H1 (cell line): ENCODE measurements at regions not wholly inside any gene's neighbourhood (a gene's known extent, or its start where the extent isn't known, plus 50 kb on each side); places are given as distances from the start of the nearest gene placed in this dataset.

Experiments used
- CTCF ChIA-PET: fragments of 300-600 bp; sonication (Branson Sonifier 250); formaldehyde crosslinking; loops from one replicate; lab custom pipeline; 2021; ENCODE audit not compliant: partially characterized antibody; lab: Charles Lee
- POLR2A ChIA-PET: fragments of 300-600 bp; sonication (Branson Sonifier 250); formaldehyde crosslinking; loops from one replicate; lab custom pipeline; 2021; ENCODE audit warnings: inconsistent platforms; ENCODE audit not compliant: partially characterized antibody; lab: Charles Lee
- DNase-seq, 2 experiments: peaks; one replicate each; pipeline versions ENCODE4 v3.0.0 to v3.0.0-alpha.2; 2010 to 2022; ENCODE audit warnings: low spot score in 2 of 2, low read depth in 1 of 2, mixed read lengths in 1 of 2
- FAIRE-seq: peaks from 2 replicates; lab custom pipeline; 2011; peaks lifted over from hg19 to GRCh38; lab: Jason Lieb, UNC
- H2AFZ ChIP-seq: 2 replicates; pipeline ENCODE4 v1.8.1; 2012; ENCODE audit warnings: low read length, inconsistent platforms
- H2AK5ac ChIP-seq: 2 replicates; pipeline ENCODE4 v1.6.1; 2013; ENCODE audit warnings: low read depth, low read length
- H2BK120ac ChIP-seq: replicated peaks from 2 replicates; pipeline ENCODE3; 2013; ENCODE audit warnings: low read depth, low read length, inconsistent platforms
- H2BK12ac ChIP-seq: 2 replicates; pipeline ENCODE4 v1.6.1; 2013; ENCODE audit warnings: low read depth, low read length
- H2BK15ac ChIP-seq: 2 replicates; pipeline ENCODE4 v1.6.1; 2013; ENCODE audit warnings: low read length
- H2BK20ac ChIP-seq: 2 replicates; pipeline ENCODE4 v1.6.1; 2013; ENCODE audit warnings: low read length
- H2BK5ac ChIP-seq: 2 replicates; pipeline ENCODE4 v1.6.1; 2013; ENCODE audit warnings: low read depth, low read length
- H3K14ac ChIP-seq: 2 replicates; pipeline ENCODE4 v1.6.1; 2013; ENCODE audit warnings: inconsistent platforms; ENCODE audit not compliant: insufficient read length
- H3K18ac ChIP-seq: 2 replicates; pipeline ENCODE4 v1.6.1; 2013; ENCODE audit warnings: low read length; ENCODE audit errors: extremely low read depth
- H3K23ac ChIP-seq: 2 replicates; pipeline ENCODE4 v1.6.1; 2013; ENCODE audit warnings: inconsistent platforms; ENCODE audit not compliant: insufficient read length
- H3K23me2 ChIP-seq: 2 replicates; pipeline ENCODE4 v1.6.1; 2013; ENCODE audit warnings: low read depth, low read length
- H3K27ac ChIP-seq: 2 replicates; pipeline ENCODE4 v1.6.1; 2011; ENCODE audit warnings: low read depth, low read length, inconsistent platforms
- H3K27me3 ChIP-seq, 4 experiments: replicated peaks in 1 of 4; 1 replicate in 1 of 4; 2 replicates in 3 of 4; pipeline versions ENCODE4 v1.6.1 to v1.8.1; 2011 to 2013; ENCODE audit warnings: low read length in 3 of 4, mild to moderate bottlenecking in 3 of 4, inconsistent platforms in 2 of 4, mixed read lengths in 2 of 4, moderate library complexity in 1 of 4; ENCODE audit not compliant: control insufficient read depth in 3 of 4, insufficient read depth in 3 of 4; ENCODE audit errors: extremely low read depth in 1 of 4
- H3K36me3 ChIP-seq, 4 experiments: 2 replicates each; pipeline versions ENCODE4 v1.6.1 to v1.8.1; 2011 to 2013; ENCODE audit warnings: mild to moderate bottlenecking in 4 of 4, low read length in 3 of 4, moderate library complexity in 2 of 4, control low read depth in 1 of 4, inconsistent platforms in 1 of 4; ENCODE audit not compliant: insufficient read depth in 4 of 4, control insufficient read depth in 2 of 4
- H3K4ac ChIP-seq: replicated peaks from 2 replicates; pipeline ENCODE3; 2013; ENCODE audit warnings: low read length, low read depth, mixed read lengths, inconsistent platforms; ENCODE audit not compliant: insufficient read length
- H3K4me1 ChIP-seq, 4 experiments: replicated peaks in 1 of 4; 1 replicate in 1 of 4; 2 replicates in 3 of 4; pipeline versions ENCODE4 v1.6.1 to v1.8.1; 2011 to 2013; ENCODE audit warnings: low read length in 3 of 4, inconsistent platforms in 2 of 4, mixed read lengths in 1 of 4; ENCODE audit not compliant: insufficient read depth in 4 of 4, control insufficient read depth in 3 of 4
- H3K4me2 ChIP-seq, 2 experiments: 2 replicates each; pipeline versions ENCODE4 v1.6.1 to v1.8.1; 2011 to 2013; ENCODE audit warnings: low read depth in 2 of 2, low read length in 2 of 2, control low read depth in 1 of 2, inconsistent platforms in 1 of 2, mild to moderate bottlenecking in 1 of 2; ENCODE audit not compliant: insufficient read depth in 1 of 2
- H3K4me3 ChIP-seq, 4 experiments: fragments of 200-600, 300-600 bp in 1 of 4; sonication (generic), shearing (Covaris generic), sonication (Bioruptor Twin) in 1 of 4; 2 replicates each; pipeline versions ENCODE4 v1.5.1 to v1.8.1; 2011 to 2016; ENCODE audit warnings: low read length in 4 of 4, low read depth in 3 of 4, control low read depth in 2 of 4, inconsistent platforms in 2 of 4, mild to moderate bottlenecking in 2 of 4, mixed read lengths in 1 of 4, moderate library complexity in 1 of 4; ENCODE audit not compliant: insufficient read depth in 2 of 4; ENCODE audit errors: extremely low read depth in 1 of 4
- H3K56ac ChIP-seq: replicated peaks from 2 replicates; pipeline ENCODE3; 2013; ENCODE audit warnings: low read depth, mild to moderate bottlenecking, mixed read lengths, low read length, inconsistent platforms; ENCODE audit not compliant: insufficient read length
- H3K79me1 ChIP-seq: 2 replicates; pipeline ENCODE4 v1.6.1; 2013; ENCODE audit warnings: low read depth, low read length, control low read depth
- H3K79me2 ChIP-seq, 2 experiments: 2 replicates each; pipeline versions ENCODE4 v1.6.1 to v1.8.1; 2012 to 2013; ENCODE audit warnings: low read length in 2 of 2, mild to moderate bottlenecking in 2 of 2, inconsistent platforms in 1 of 2; ENCODE audit not compliant: insufficient read depth in 2 of 2, control insufficient read depth in 1 of 2
- H3K9ac ChIP-seq, 4 experiments: replicated peaks in 1 of 4; 1 replicate in 1 of 4; 2 replicates in 3 of 4; pipeline versions ENCODE4 v1.6.1 to v1.8.1; 2011 to 2013; ENCODE audit warnings: low read depth in 3 of 4, low read length in 3 of 4, control low read depth in 2 of 4, mild to moderate bottlenecking in 2 of 4, moderate library complexity in 2 of 4, inconsistent platforms in 1 of 4; ENCODE audit errors: extremely low read depth in 1 of 4
- H3K9me3 ChIP-seq, 2 experiments: 2 replicates each; pipeline versions ENCODE4 v1.6.1 to v1.8.1; 2012 to 2013; ENCODE audit warnings: mild to moderate bottlenecking in 2 of 2, moderate library complexity in 2 of 2, control low read depth in 1 of 2, inconsistent platforms in 1 of 2, low read depth in 1 of 2, low read length in 1 of 2, mixed read lengths in 1 of 2; ENCODE audit not compliant: insufficient read depth in 2 of 2
- H4K20me1 ChIP-seq, 2 experiments: replicated peaks in 1 of 2; 2 replicates each; pipeline versions ENCODE3 to v1.8.1; 2011 to 2013; ENCODE audit warnings: inconsistent platforms in 2 of 2, low read length in 2 of 2, mild to moderate bottlenecking in 1 of 2; ENCODE audit not compliant: insufficient read depth in 2 of 2, control insufficient read depth in 1 of 2
- H4K5ac ChIP-seq: 2 replicates; pipeline ENCODE4 v1.6.1; 2013; ENCODE audit warnings: low read length, low read depth, mixed read lengths, inconsistent platforms; ENCODE audit not compliant: insufficient read length
- H4K8ac ChIP-seq: 2 replicates; pipeline ENCODE4 v1.8.0; 2013; ENCODE audit warnings: mild to moderate bottlenecking, moderate library complexity, low read length, inconsistent platforms; ENCODE audit not compliant: insufficient read depth; ENCODE audit errors: extremely low read depth
- H4K91ac ChIP-seq: replicated peaks from 2 replicates; pipeline ENCODE3; 2013; ENCODE audit warnings: low read length, mixed read lengths, inconsistent platforms; ENCODE audit not compliant: insufficient read length
- EP300 ChIP-seq, 2 experiments: IDR thresholded peaks; 1 replicate in 1 of 2; 2 replicates in 1 of 2; pipeline ENCODE4 v1.6.1; 2011 to 2012; ENCODE audit warnings: low read depth in 2 of 2, low read length in 2 of 2, mild to moderate bottlenecking in 2 of 2, borderline replicate concordance in 1 of 2, inconsistent platforms in 1 of 2, moderate library complexity in 1 of 2
- HDAC2 ChIP-seq, 2 experiments: fragments of 300-600 bp in 1 of 2; sonication (generic) in 1 of 2; IDR thresholded peaks; 2 replicates each; pipeline ENCODE4 v1.6.1; 2011 to 2012; ENCODE audit warnings: low read depth in 2 of 2, low read length in 2 of 2, mild to moderate bottlenecking in 2 of 2, moderate library complexity in 2 of 2, borderline replicate concordance in 1 of 2, inconsistent platforms in 1 of 2
- HDAC6 ChIP-seq: IDR thresholded peaks from one replicate; pipeline ENCODE4 v1.7.1; 2012; ENCODE audit warnings: low read depth, mild to moderate bottlenecking, inconsistent platforms, low read length, moderate library complexity
- KDM1A ChIP-seq: fragments of 200-600, 300-600 bp; sonication (generic); IDR thresholded peaks from 2 replicates; pipeline ENCODE4 v1.7.1; 2016; ENCODE audit warnings: mild to moderate bottlenecking, low read length, borderline replicate concordance
- POLR2A ChIP-seq, 2 experiments: IDR thresholded peaks; 1 replicate in 1 of 2; 2 replicates in 1 of 2; pipeline ENCODE4 v1.6.1; 2011; ENCODE audit warnings: low read depth in 2 of 2, low read length in 2 of 2, mild to moderate bottlenecking in 2 of 2; ENCODE audit errors: control extremely low read depth in 1 of 2
- RFX5 ChIP-seq: IDR thresholded peaks from 2 replicates; pipeline ENCODE4 v1.6.1; 2011; ENCODE audit warnings: low read depth, low read length, improper control_type of control experiment, borderline replicate concordance
- TBP ChIP-seq: IDR thresholded peaks from 2 replicates; pipeline ENCODE4 v1.6.1; 2011; ENCODE audit warnings: low read depth, low read length, improper control_type of control experiment
- TF ChIP-seq, protein P1 (sequence below), 3 experiments: IDR thresholded peaks; 1 replicate in 2 of 3; 2 replicates in 1 of 3; pipeline versions ENCODE4 v1.5.1 to v1.6.1; 2011; ENCODE audit warnings: low read length in 3 of 3, mild to moderate bottlenecking in 3 of 3, inconsistent platforms in 2 of 3, low read depth in 1 of 3, moderate library complexity in 1 of 3; ENCODE audit not compliant: insufficient read depth in 1 of 3; ENCODE audit errors: control extremely low read depth in 1 of 3

DNA sequence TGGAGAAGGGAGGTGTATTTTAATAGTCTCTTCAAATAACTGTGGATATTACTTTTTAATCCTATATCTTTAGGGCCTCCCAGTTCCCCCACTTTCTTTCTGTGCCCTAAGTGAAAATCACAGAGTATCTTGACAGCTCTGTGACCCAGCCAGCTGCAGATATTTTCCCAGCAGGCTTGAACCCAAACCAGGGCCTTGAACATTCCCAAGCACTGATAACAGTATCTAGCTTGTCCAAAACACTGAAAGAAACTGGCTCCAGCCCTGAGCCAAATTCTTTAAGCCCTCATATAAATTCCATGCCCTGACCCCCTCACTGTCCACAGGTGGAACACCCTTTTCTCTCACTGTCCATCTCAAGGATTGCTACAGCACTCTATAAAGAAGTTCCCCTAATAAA lies 388.1 kb upstream of the CHAC2 start:
- H2BK5ac ChIP-seq: no peak overlapping the region
- no peaks in the 10 kb centered on the region for H3K36me3 ChIP-seq
- no peak overlapping the region for H3K4ac ChIP-seq
- H2AK5ac ChIP-seq: no peak overlapping the region
- H2AFZ ChIP-seq: no peak overlapping the region
- no peak overlapping the region for H3K56ac ChIP-seq
- no peaks in the 10 kb centered on the region for H3K23me2 ChIP-seq
- H3K79me1 ChIP-seq: no peaks in the 10 kb centered on the region
- no peak overlapping the region for H2BK12ac ChIP-seq
- H3K18ac ChIP-seq: no peak overlapping the region
- no peak overlapping the region for H3K14ac ChIP-seq
- H3K9me3 ChIP-seq: no peaks in the 10 kb centered on the region
- no peak overlapping the region for H3K4me2 ChIP-seq
- no peak for TF ChIP-seq TBP
- no peak for TF ChIP-seq EP300 (IDR thresholded peaks at IDR 0.05; ENCODE audit: borderline replicate concordance in 1 of 2, low read depth in 2 of 2, low read length in 2 of 2)
- no peak for TF ChIP-seq KDM1A
- TF ChIP-seq RFX5: no peak
- TF ChIP-seq POLR2A (IDR thresholded peaks at IDR 0.05; ENCODE audit: control extremely low read depth in 1 of 2, low read depth in 2 of 2, low read length in 2 of 2): no peak
- no peak for TF ChIP-seq HDAC2 (IDR thresholded peaks at IDR 0.05; ENCODE audit: borderline replicate concordance in 1 of 2, low read depth in 2 of 2, low read length in 2 of 2)
- TF ChIP-seq, protein P1, sequence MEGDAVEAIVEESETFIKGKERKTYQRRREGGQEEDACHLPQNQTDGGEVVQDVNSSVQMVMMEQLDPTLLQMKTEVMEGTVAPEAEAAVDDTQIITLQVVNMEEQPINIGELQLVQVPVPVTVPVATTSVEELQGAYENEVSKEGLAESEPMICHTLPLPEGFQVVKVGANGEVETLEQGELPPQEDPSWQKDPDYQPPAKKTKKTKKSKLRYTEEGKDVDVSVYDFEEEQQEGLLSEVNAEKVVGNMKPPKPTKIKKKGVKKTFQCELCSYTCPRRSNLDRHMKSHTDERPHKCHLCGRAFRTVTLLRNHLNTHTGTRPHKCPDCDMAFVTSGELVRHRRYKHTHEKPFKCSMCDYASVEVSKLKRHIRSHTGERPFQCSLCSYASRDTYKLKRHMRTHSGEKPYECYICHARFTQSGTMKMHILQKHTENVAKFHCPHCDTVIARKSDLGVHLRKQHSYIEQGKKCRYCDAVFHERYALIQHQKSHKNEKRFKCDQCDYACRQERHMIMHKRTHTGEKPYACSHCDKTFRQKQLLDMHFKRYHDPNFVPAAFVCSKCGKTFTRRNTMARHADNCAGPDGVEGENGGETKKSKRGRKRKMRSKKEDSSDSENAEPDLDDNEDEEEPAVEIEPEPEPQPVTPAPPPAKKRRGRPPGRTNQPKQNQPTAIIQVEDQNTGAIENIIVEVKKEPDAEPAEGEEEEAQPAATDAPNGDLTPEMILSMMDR (IDR thresholded peaks at IDR 0.05; ENCODE audit: control extremely low read depth in 1 of 3, insufficient read depth in 1 of 3, low read depth in 1 of 3, low read length in 3 of 3): no peak
- no peak for TF ChIP-seq HDAC6
- CTCF ChIA-PET: no interaction called here
- no peak overlapping the region for H4K91ac ChIP-seq
- H3K23ac ChIP-seq: no peak overlapping the region
- H3K27me3 ChIP-seq: no peaks in the 10 kb centered on the region
- no peaks in the 10 kb centered on the region for H3K4me1 ChIP-seq
- no peak overlapping the region for H3K9ac ChIP-seq
- H2BK120ac ChIP-seq: no peak overlapping the region
- H3K27ac ChIP-seq: no peak overlapping the region
- no peak overlapping the region for H4K5ac ChIP-seq
- no peak overlapping the region for H2BK20ac ChIP-seq
- POLR2A ChIA-PET: no interaction called here
- no peak for FAIRE-seq
- no peak overlapping the region for H3K4me3 ChIP-seq
- no peak for DNase-seq
- no peaks in the 10 kb centered on the region for H4K20me1 ChIP-seq
- H3K79me2 ChIP-seq: no peaks in the 10 kb centered on the region
- H2BK15ac ChIP-seq: no peak overlapping the region
- no peak overlapping the region for H4K8ac ChIP-seq
